Kidney epithelial cell (primary cell): ENCODE measurements at regions not wholly inside any gene's neighbourhood (a gene's known extent, or its start where the extent isn't known, plus 50 kb on each side); places are given as distances from the start of the nearest gene placed in this dataset.
"Not testable (repeated sequence)": the region's sequence is repeated elsewhere in the genome, so short reads cannot be mapped to it uniquely, and the experiment has no call there.

Experiments
- DNase-seq: peaks from one replicate; pipeline ENCODE4 v3.0.0-alpha.2; 2010; ENCODE audit warnings: low read depth
- H3K27me3 ChIP-seq: 2 replicates; pipeline ENCODE4 v1.6.0; 2011; ENCODE audit warnings: low read length; ENCODE audit not compliant: control insufficient read depth, insufficient read depth
- H3K36me3 ChIP-seq: 2 replicates; pipeline ENCODE4 v1.5.1; 2011; ENCODE audit warnings: low read length; ENCODE audit not compliant: control insufficient read depth, insufficient read depth
- H3K4me3 ChIP-seq: 2 replicates; pipeline ENCODE4 v1.5.1; 2011; ENCODE audit warnings: low read depth, mild to moderate bottlenecking, control low read depth, low read length
- CTCF ChIP-seq: IDR thresholded peaks from 2 replicates; pipeline ENCODE4 v1.5.1; 2011; ENCODE audit warnings: mild to moderate bottlenecking, moderate library complexity, low read length, control low read depth, inconsistent platforms; ENCODE audit not compliant: insufficient read depth, poor library complexity, severe bottlenecking

DNA sequence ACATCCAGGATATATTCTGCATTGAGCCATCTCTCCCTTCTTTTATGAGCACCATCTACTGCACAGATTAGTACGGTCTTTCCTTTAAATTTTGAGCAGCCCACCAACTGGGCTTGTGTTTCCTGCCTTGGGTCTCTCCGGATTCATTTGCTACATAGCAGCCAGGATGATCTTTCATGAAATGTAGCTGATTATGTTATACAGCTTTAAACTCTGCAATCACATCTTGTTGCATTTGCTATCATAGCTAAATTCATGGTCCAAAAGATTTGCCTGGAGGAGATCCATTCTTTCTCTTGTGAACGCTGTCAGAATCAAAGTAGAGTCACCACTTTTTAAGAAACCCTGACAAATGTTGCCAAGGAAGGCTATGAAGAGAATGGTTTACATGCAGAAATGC lies 215.1 kb upstream of the LRRTM4 start:
- Histone ChIP-seq H3K36me3 (no peaks in the 10 kb centered on the region), H3K4me3 (no peak overlapping the region), H3K27me3 (no peaks in the 10 kb centered on the region)
- TF ChIP-seq CTCF: no peak
- DNase-seq: no peak

DNA sequence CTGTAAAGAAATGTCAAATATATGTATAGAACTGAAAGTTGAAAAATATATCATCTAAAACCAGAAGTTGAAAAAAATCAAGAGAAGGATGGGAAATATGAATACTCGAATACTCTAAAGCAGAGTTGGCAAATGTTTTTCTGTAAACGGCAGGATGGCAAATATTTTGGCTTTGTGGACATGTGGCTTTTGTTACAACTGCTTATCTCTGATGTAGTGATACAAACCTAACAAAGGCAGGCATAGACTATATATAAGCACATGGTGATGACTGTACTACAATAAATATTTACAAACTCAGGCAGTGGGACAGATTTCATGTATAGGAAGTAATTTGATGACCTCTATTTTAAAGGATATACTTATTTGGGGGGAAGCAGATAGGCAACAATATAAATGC lies 224.6 kb upstream of the LRRTM4 start:
- no peaks in the 10 kb centered on the region for H3K36me3 ChIP-seq
- no peak for TF ChIP-seq CTCF
- H3K4me3 ChIP-seq: no peak overlapping the region
- no peak for DNase-seq
- no peaks in the 10 kb centered on the region for H3K27me3 ChIP-seq

- not testable (repeated sequence) for H3K27me3 ChIP-seq, H3K36me3 ChIP-seq, H3K4me3 ChIP-seq, DNase-seq
Observed at GRCh38 chr2:77753710-77754345, 231.7 kb upstream of the LRRTM4 start.

- no peaks in the 10 kb centered on the region for H3K27me3 ChIP-seq
- TF ChIP-seq CTCF: no peak
- H3K36me3 ChIP-seq: no peaks in the 10 kb centered on the region
- no peak for DNase-seq
- H3K4me3 ChIP-seq: no peak overlapping the region
Observed at GRCh38 chr2:77767388-77768076, 245.4 kb upstream of the LRRTM4 start.

DNA sequence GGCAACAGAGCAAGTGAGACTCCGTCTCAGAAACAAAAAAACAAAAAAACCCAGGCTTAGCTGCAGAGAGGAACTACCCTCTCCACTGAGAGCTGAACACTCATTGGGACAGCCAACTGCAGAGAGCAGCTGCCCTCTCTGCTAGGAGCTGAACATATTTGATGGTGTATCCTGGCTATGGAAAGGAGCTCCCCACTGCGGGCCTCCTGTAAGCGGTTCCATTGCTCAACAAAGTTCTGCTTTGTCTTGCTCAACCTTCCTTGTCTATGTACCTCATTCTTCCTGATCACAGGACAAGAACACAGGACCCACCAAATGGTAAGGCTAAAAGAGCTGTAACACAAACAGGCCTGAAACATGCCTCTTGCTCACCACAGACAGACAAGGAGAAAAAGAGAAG lies 246.3 kb upstream of the LRRTM4 start:
- DNase-seq: no peak
- no peak for TF ChIP-seq CTCF
- H3K4me3 ChIP-seq: no peak overlapping the region
- no peaks in the 10 kb centered on the region for H3K36me3 ChIP-seq
- H3K27me3 ChIP-seq: no peaks in the 10 kb centered on the region

DNA sequence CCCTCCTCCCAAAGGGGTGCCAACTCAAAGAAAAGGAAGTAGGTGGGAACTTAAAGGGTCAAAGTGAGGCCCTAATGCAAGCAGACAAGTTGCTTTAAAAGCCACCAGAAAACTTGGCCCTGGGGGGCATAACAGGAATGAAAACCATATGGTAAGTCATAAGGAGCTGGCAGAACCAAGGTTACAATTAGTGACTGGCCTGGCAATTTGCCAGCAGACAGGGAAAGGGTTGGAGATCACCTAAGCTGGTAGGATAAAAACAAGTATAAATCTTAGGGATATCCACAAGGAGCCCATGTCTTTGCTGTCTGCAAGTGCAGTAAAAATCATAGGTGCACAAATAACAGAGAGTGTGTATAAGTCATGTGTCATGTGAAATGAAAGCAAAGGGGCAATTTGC lies 256.7 kb upstream of the LRRTM4 start:
- no peak for TF ChIP-seq CTCF
- no peak overlapping the region for H3K4me3 ChIP-seq
- no peaks in the 10 kb centered on the region for H3K36me3 ChIP-seq
- no peak for DNase-seq
- no peaks in the 10 kb centered on the region for H3K27me3 ChIP-seq

- not testable (repeated sequence) for H3K4me3 ChIP-seq, H3K27me3 ChIP-seq, H3K36me3 ChIP-seq, DNase-seq
Observed at GRCh38 chr2:77793500-77793899, 271.3 kb upstream of the LRRTM4 start.
